ENCODE measurements at regions not wholly inside any gene's neighbourhood (a gene's known extent, or its start where the extent isn't known, plus 50 kb on each side); places are given as distances from the start of the nearest gene placed in this dataset.

- Histone ChIP-seq H3K27ac (ENCODE audit: low read depth) (no peak overlapping the region), H3K36me3 (ENCODE audit: insufficient read depth) (no peaks in the 10 kb centered on the region), H3K4me3 (ENCODE audit: low read depth, low read length) (no peak overlapping the region), H3K4me1 (ENCODE audit: insufficient read depth) (no peaks in the 10 kb centered on the region)
- no peak for DNase-seq (ENCODE audit: extremely low spot score)
- WGBS = 84% methylated on average over 4 of the region's 4 CpGs
Measured at GRCh38 chr2:41445865-41446264, 602.0 kb upstream of the PKDCC start.

- Histone ChIP-seq H3K4me3 (ENCODE audit: low read depth, low read length) (no peak overlapping the region), H3K4me1 (ENCODE audit: insufficient read depth) (no peaks in the 10 kb centered on the region), H3K27ac (ENCODE audit: low read depth) (no peak overlapping the region), H3K36me3 (ENCODE audit: insufficient read depth) (no peaks in the 10 kb centered on the region)
- no peak for DNase-seq (ENCODE audit: extremely low spot score)
- 81% methylated on average over 1 of the region's 1 CpG for whole genome bisulfite sequencing
Measured at GRCh38 chr2:41446266-41446665, 601.6 kb upstream of the PKDCC start.

GRCh38 chr2:41448221-41448620, 599.6 kb upstream of the PKDCC start:
- WGBS = 78% methylated on average over 1 of the region's 1 CpG
- Histone ChIP-seq H3K27ac (ENCODE audit: low read depth) (no peak overlapping the region), H3K4me1 (ENCODE audit: insufficient read depth) (no peaks in the 10 kb centered on the region), H3K36me3 (ENCODE audit: insufficient read depth) (no peaks in the 10 kb centered on the region), H3K4me3 (ENCODE audit: low read depth, low read length) (no peak overlapping the region)
- no peak for DNase-seq (ENCODE audit: extremely low spot score)

- 87% methylated on average over 3 of the region's 3 CpGs for WGBS
- Histone ChIP-seq H3K4me1 (ENCODE audit: insufficient read depth) (no peaks in the 10 kb centered on the region), H3K27ac (ENCODE audit: low read depth) (no peak overlapping the region), H3K4me3 (ENCODE audit: low read depth, low read length) (no peak overlapping the region), H3K36me3 (ENCODE audit: insufficient read depth) (no peaks in the 10 kb centered on the region)
- DNase-seq (ENCODE audit: extremely low spot score) = no peak
Measured at GRCh38 chr2:41457026-41457425, 590.8 kb upstream of the PKDCC start.

- Histone ChIP-seq H3K36me3 (ENCODE audit: insufficient read depth) (no peaks in the 10 kb centered on the region), H3K4me3 (ENCODE audit: low read depth, low read length) (no peak overlapping the region), H3K27ac (ENCODE audit: low read depth) (no peak overlapping the region), H3K4me1 (ENCODE audit: insufficient read depth) (no peaks in the 10 kb centered on the region)
- WGBS = 40% methylated on average over 1 of the region's 1 CpG
- DNase-seq (ENCODE audit: extremely low spot score) = no peak
Measured at GRCh38 chr2:41460661-41461060, 587.2 kb upstream of the PKDCC start.

GRCh38 chr2:41464395-41464794, 583.4 kb upstream of the PKDCC start:
- Histone ChIP-seq H3K36me3 (ENCODE audit: insufficient read depth) (no peaks in the 10 kb centered on the region), H3K4me1 (ENCODE audit: insufficient read depth) (no peaks in the 10 kb centered on the region), H3K27ac (ENCODE audit: low read depth) (no peak overlapping the region), H3K4me3 (ENCODE audit: low read depth, low read length) (no peak overlapping the region)
- no peak for DNase-seq (ENCODE audit: extremely low spot score)

- Histone ChIP-seq H3K4me1 (ENCODE audit: insufficient read depth) (no peaks in the 10 kb centered on the region), H3K27ac (ENCODE audit: low read depth) (no peak overlapping the region), H3K4me3 (ENCODE audit: low read depth, low read length) (no peak overlapping the region), H3K36me3 (ENCODE audit: insufficient read depth) (no peaks in the 10 kb centered on the region)
- 86% methylated on average over 3 of the region's 3 CpGs for WGBS
- no peak for DNase-seq (ENCODE audit: extremely low spot score)
Measured at GRCh38 chr2:41475959-41476358, 571.9 kb upstream of the PKDCC start.

- no peak overlapping the region for H3K4me3 ChIP-seq (ENCODE audit: low read depth, low read length)
- WGBS = 27% methylated on average over 4 of the region's 4 CpGs
- DNase-seq (ENCODE audit: extremely low spot score) = peak; percentile 25
- no peaks in the 10 kb centered on the region for H3K4me1 ChIP-seq (ENCODE audit: insufficient read depth)
- no peaks in the 10 kb centered on the region for H3K36me3 ChIP-seq (ENCODE audit: insufficient read depth)
- no peak overlapping the region for H3K27ac ChIP-seq (ENCODE audit: low read depth)
Measured at GRCh38 chr2:41482659-41483058, 565.2 kb upstream of the PKDCC start.

GRCh38 chr2:41483226-41483625, 564.6 kb upstream of the PKDCC start:
- 23% methylated on average over 2 of the region's 2 CpGs for WGBS
- H3K4me3 ChIP-seq (ENCODE audit: low read depth, low read length) = no peak overlapping the region
- H3K36me3 ChIP-seq (ENCODE audit: insufficient read depth) = no peaks in the 10 kb centered on the region
- no peak for DNase-seq (ENCODE audit: extremely low spot score)
- no peaks in the 10 kb centered on the region for H3K4me1 ChIP-seq (ENCODE audit: insufficient read depth)
- H3K27ac ChIP-seq (ENCODE audit: low read depth) = no peak overlapping the region

- 40% methylated on average over 7 of the region's 7 CpGs for WGBS
- Histone ChIP-seq H3K4me3 (ENCODE audit: low read depth, low read length) (no peak overlapping the region), H3K36me3 (ENCODE audit: insufficient read depth) (no peaks in the 10 kb centered on the region), H3K27ac (ENCODE audit: low read depth) (no peak overlapping the region), H3K4me1 (ENCODE audit: insufficient read depth) (no peaks in the 10 kb centered on the region)
- peak; percentile 14 for DNase-seq (ENCODE audit: extremely low spot score)
Measured at GRCh38 chr2:41483982-41484857, 563.6 kb upstream of the PKDCC start.

GRCh38 chr2:41484858-41485234, 563.0 kb upstream of the PKDCC start:
- Histone ChIP-seq H3K36me3 (ENCODE audit: insufficient read depth) (no peaks in the 10 kb centered on the region), H3K27ac (ENCODE audit: low read depth) (no peak overlapping the region), H3K4me1 (ENCODE audit: insufficient read depth) (no peaks in the 10 kb centered on the region), H3K4me3 (ENCODE audit: low read depth, low read length) (no peak overlapping the region)
- no peak for DNase-seq (ENCODE audit: extremely low spot score)

- Histone ChIP-seq H3K4me3 (ENCODE audit: low read depth, low read length) (no peak overlapping the region), H3K27ac (ENCODE audit: low read depth) (no peak overlapping the region), H3K4me1 (ENCODE audit: insufficient read depth) (no peaks in the 10 kb centered on the region), H3K36me3 (ENCODE audit: insufficient read depth) (no peaks in the 10 kb centered on the region)
- DNase-seq (ENCODE audit: extremely low spot score) = no peak
Measured at GRCh38 chr2:41486948-41487347, 560.9 kb upstream of the PKDCC start.

GRCh38 chr2:41488888-41489287, 558.9 kb upstream of the PKDCC start:
- no peaks in the 10 kb centered on the region for H3K36me3 ChIP-seq (ENCODE audit: insufficient read depth)
- H3K4me1 ChIP-seq (ENCODE audit: insufficient read depth) = no peaks in the 10 kb centered on the region
- DNase-seq (ENCODE audit: extremely low spot score) = no peak
- H3K4me3 ChIP-seq (ENCODE audit: low read depth, low read length) = no peak overlapping the region
- H3K27ac ChIP-seq (ENCODE audit: low read depth) = no peak overlapping the region

- no peak overlapping the region for H3K27ac ChIP-seq (ENCODE audit: low read depth)
- no peak overlapping the region for H3K4me3 ChIP-seq (ENCODE audit: low read depth, low read length)
- no peak for DNase-seq (ENCODE audit: extremely low spot score)
- H3K36me3 ChIP-seq (ENCODE audit: insufficient read depth) = no peaks in the 10 kb centered on the region
- no peaks in the 10 kb centered on the region for H3K4me1 ChIP-seq (ENCODE audit: insufficient read depth)
Measured at GRCh38 chr2:41489638-41490037, 558.2 kb upstream of the PKDCC start.

- 83% methylated on average over 5 of the region's 5 CpGs for WGBS
- H3K27ac ChIP-seq (ENCODE audit: low read depth) = no peak overlapping the region
- H3K4me3 ChIP-seq (ENCODE audit: low read depth, low read length) = no peak overlapping the region
- H3K4me1 ChIP-seq (ENCODE audit: insufficient read depth) = no peaks in the 10 kb centered on the region
- H3K36me3 ChIP-seq (ENCODE audit: insufficient read depth) = no peaks in the 10 kb centered on the region
- DNase-seq (ENCODE audit: extremely low spot score) = no peak
Measured at GRCh38 chr2:41495050-41495449, 552.8 kb upstream of the PKDCC start.
